Stimulated activated CD8-positive, alpha-beta memory T cell treated with anti-CD3 and anti-CD28 coated beads, Interleukin-7, amount 100 ng/mL, for 48 hours (primary cell): ENCODE measurements at regions not wholly inside any gene's neighbourhood (a gene's known extent, or its start where the extent isn't known, plus 50 kb on each side); places are given as distances from the start of the nearest gene placed in this dataset.
"Not testable (repeated sequence)": the region's sequence is repeated elsewhere in the genome, so short reads cannot be mapped to it uniquely, and the experiment has no call there.

Source experiments
- DNase-seq, 2 donors: peaks; one replicate each; pipeline ENCODE4 v3.0.0-alpha.2; 2020; ENCODE audit warnings: low read depth in 1 of 2; ENCODE audit errors: extremely low read depth in 1 of 2

DNA sequence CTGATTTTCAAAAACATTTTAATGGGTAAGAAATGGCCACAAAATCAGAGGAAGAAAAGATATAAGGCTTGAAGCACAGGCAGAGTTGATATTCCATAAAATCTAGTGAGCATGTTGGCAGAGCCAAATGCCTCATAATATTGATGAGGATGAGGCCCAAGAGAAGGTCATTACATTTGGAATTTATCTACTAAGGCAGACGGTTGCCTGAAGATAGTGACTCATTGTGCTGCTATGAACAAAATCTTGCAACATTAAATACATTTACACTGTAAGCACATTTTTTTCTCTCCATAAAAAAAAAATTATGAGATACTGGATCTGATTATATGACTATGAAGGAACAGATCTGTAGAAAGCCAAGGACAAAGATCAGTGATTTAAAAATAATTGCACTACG, 881.4 kb upstream of the CHORDC1 start:
- no peak for DNase-seq

DNA sequence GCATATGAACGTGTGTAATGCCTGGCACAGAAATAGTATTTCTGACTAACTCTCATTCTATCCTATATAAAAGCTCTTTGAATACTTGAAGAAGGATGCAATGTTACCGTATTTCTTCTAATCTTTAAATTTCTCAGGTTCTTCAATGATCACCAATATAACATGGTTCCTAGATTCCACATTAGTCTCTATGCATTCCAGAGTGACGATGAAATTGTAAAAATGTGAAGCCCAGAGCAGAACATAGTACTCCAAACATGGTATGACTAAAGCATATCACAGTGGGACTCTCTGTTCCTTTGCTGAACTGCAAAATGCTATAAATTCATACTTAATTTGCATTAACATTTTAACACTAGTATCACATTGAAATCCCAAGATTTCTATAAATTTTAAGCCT, 877.6 kb upstream of the CHORDC1 start:
- DNase-seq = no peak

DNA sequence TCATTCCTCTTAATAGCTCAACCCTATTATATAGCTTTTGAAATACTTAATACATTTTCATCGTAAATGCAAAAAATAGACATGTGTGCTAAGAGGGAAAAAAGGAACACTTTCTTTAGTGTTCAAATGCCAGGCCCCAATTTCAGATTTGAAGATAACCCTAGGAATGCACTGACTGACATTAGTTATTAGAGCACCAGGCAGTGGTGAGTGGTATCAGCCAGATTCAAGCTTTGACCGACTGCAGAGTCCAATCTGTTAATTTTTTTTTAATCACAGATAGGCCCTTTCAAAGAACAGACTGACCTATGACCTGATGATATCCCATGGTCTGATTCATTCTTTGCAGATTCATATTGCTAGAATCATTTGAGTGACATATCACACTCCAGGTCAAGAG, 874.2 kb upstream of the CHORDC1 start:
- DNase-seq = no peak

DNA sequence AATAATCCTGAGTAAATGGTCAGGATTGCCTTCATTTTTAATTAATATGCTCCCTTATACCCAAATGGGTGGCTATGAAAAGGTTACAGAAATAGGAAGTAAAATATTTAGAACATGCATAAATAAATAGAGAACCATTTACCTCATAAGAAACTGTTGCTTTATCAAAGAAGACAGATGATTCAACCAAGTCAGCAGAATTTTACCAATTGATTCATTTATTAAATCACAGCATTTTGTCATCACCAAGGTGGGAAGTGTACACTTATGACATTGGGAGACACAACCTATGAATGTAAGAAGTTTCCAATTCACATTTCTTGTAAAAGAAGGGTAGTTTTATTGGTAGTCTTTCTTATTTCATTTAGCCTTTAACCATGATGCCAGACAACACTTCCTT, 870.3 kb upstream of the CHORDC1 start:
- DNase-seq = no peak

DNA sequence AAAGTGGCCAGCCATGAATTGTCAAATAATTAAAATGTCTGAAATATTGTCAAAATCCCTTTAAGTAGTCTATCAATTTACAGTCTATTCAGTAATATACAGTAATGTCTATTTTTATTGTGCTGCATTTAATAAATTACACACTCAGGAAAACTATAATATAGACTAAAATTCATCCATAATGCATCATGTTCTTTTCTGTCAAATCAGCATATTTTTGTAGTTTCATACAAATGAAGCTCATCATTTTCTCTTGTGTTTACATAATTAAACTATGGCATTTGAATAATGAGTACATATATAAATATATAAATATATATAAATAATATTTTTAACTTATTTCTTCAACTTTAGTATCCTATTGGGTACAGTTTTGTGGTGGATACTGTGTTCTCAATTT, 868.7 kb upstream of the CHORDC1 start:
- no peak for DNase-seq

DNA sequence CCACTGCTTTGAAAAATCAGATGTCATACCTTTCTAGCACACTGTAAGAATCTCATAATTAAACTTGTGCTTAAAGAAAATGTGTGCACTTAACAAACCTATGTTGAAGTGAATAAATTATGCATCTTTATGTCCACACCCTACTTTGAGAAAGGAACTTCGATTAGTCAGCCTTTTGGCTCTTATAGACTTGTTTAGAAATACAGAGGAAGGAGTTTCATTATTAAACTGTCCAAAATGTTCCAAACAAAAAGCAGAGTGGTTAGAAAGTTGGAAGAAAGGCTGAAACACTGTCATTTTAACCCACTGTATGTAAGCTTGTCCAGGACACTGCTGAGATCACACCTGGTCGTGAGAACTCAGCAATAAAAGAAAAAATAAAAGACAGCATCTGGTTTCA, 863.2 kb upstream of the CHORDC1 start:
- DNase-seq = no peak

DNA sequence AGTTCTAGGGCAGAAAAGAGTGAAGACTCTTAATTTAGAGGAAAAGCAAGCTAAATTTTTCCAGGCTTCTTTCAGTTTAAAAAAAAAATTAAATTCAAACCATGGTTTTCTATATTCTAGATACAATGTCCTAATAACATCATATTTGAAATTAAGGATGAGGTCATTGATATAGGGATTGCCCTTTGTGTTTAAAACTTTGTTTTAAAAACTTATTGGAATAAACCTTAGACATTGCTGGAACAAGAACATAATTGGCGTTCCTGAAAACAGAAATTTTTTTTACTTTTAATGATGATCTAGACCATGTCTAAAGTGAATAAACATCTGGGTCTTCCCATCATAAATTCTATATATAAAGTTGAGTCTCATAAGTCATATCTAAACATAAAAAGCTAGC, 859.4 kb upstream of the CHORDC1 start:
- DNase-seq = no peak

DNA sequence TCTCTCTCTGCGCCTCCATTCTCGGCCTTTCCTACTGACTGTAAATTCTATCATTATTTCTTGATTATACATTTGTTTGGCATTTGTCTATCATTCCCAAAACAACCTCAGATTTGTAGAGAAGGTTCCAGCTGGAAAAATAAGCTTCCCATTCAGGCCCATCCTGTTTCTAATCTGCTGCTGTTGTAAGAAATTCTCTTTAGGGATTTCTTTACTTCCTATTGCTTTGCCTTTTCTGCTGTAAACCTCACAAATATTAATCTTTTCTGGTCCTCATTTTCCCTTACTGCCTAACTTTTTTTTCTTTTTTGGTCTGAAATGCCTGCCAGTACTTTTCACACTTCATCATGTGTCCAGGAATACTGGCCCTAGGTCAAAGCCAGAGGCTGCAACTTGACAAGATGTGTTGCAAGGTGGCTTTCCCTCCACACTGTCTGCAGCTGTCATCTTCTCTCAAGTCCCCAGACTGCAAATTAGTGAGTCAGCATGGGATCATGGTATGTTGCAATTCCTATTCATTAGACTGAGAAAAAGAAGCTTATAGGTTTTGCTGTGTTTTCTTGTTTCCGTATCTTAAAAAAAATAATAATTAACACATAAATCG, 858.7 kb upstream of the CHORDC1 start:
- no peak for DNase-seq

DNA sequence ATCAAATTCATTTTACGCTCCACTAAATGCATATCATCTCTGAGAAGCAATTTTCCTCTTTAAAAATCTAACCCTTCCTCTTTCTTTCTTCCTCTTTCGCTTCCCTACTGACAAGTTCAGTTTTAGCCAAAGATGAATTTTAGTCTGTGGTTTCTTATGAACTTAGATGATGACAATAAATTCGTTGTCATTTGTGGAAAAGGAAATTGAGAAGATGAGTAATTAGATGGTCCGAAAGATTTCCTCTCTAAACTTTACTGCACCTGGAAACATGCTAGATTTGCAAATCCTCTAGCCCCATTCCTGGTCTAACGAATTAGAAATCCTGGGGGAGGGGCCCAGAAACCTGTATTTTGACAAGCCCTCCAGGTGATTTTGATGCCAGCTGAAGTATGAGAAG, 855.4 kb upstream of the CHORDC1 start:
- DNase-seq = no peak

DNA sequence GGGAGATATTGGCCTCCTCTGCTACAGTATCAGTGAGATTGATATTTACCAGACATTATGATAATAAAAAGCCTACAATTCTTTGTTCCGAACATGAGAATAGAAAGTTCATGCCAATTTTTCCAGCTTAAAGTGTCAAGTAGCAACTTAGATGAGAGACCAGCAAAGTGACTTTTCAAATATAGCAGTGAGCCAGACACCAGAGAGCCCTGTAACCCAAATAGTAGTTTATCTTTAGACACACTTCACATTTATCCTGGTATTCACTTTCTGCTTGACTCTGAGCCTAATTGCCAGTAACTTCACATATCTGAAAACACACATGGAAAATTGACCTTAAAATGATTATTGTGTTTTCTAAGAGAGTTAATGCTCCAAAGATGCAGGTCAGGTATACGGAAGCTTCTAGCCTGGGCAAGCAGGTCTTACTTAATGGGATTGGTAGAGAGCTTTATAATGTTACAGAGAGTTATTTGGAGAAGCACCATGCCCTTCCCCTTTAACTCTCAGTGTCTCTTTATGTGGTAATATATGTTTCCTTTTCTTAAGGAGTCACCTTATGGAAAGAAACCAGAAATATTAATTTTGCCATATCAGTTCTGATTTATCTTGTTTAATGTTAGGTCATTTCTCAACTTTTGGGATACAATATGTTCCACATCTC, 852.3 kb upstream of the CHORDC1 start:
- DNase-seq = no peak

DNA sequence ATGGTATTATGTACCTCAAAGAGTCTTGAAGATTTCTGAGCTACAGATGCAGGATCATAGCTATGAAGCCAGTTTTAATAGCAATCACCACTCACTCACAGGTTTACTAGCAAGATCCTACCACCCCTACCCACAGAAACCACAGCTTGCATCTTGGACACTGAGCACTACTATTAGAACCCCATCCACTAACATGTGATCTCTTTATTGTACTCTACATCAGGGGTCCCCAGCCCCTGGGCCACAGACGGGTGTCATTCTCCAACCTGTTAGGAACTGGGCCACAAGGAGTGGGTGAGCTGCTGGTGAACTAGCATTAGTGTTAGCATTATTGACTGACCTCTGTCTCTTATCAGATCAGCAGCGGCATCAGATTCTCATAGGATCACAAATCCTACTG, 844.8 kb upstream of the CHORDC1 start:
- DNase-seq = no peak

DNA sequence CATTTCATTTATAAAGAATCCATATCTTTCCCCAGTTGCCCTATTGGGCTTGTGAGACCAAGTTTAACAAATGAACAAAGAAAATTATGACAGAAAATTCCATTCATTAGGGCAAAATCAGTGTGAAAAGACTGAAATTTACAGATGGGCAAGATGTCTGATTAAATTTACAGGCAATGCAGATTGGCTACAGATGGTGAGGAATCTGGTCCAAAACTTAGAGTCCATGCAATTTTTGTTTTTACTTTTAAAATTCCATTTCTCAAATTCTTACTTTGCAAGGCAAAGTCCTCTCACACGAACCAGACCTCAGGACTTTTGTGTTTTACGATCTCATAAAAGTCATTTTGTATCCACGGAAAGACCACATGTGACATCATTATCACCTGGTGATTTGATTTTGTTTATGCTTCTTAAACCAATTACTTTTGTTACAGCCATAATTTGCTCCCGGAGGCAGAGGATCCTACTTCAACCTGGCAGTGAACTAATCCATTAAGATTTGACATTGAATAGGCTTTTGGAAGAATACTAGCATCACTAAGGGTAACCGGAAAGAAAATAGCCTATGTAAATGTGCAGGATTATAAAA, 843.7 kb upstream of the CHORDC1 start:
- DNase-seq = no peak

DNA sequence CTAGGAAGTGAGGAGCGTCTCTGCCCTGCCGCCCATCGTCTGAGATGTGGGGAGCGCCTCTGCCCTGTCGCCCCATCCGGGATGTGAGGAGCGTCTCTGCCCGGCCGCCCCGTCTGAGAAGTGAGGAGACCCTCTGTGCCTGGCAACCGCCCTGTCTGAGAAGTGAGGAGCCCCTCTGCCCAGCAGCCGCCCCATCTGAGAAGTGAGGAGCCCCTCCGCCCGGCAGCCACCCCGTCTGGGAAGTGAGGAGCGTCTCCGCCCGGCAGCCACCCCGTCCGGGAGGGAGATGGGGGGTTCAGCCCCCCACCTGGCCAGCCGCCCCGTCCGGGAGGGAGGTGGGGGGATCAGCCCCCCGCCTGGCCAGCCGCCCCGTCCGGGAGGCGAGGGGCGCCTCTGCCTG, 840.5 kb upstream of the CHORDC1 start:
- DNase-seq = not testable (repeated sequence)

DNA sequence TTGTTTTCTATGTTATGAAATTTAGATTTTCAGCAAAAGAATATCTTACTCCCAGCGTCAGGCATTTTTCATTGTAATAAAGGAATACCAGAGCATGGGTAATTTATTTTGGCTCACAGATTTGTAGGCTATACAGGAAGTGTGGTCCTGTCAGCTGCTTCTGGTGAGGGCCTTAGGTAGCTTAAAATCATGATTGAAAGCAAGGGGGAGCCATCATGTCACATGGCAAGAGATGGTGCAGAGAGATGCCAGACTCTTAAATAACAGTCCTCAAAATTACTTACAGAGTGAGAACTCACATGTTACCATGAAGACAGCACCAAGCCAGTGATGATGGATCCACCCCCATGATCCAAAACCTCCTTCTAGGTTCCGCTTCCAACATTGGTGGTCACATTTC, 825.0 kb upstream of the CHORDC1 start:
- DNase-seq = no peak

DNA sequence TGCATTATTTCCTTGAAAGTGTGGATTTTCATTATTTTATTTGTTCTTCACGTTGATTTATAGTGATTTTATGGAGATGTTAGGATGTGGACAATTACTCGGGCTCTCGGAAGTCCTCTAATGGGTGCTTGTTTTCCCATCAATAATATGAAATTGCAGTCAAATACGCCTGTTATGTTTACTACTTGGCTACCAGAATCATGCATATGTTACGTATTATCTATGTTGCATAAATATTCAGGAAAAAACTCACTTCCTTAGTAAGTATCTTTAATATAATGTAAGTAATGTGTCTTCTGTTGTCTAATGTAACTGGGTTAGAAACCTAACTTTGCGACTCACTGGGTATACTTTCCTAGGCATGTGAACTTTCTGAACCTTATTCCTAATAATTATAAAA, 823.4 kb upstream of the CHORDC1 start:
- DNase-seq = no peak

DNA sequence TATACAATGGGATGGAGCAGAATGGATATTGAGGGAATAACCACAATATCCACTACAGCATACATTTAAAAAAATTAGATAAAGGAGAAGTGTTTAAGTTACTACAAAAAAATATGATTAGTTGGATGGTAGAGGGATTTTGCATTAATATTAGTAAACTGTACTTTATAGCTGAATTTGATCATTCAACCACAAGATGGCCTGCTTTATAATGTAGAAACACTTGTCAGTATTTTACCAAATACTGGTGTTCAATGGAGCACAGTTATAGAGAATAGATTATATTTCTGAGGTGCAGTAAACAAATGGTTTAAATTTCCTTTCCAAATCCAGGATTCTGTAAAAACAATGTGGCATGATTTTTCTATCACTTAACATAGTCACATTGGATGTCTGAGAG, 818.8 kb upstream of the CHORDC1 start:
- no peak for DNase-seq

DNA sequence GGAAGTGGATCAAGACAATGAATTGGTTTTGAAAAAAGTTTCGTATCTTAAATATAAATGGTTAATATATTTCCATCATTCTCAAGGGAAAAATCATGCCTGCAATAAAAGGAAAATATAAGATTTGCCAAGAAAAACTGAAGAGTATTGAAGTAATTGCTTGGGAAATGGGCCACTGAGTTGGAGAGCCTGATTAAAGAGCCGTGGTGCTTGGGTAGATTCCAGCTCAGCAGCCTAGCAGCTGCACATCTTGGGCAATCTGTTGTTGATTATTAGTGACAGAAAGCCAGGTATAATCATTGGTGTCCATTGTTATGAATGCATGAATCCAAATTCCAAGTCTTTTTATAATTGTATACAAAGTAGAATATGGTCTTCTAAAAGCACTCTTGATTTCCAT, 800.9 kb upstream of the CHORDC1 start:
- DNase-seq = no peak

DNA sequence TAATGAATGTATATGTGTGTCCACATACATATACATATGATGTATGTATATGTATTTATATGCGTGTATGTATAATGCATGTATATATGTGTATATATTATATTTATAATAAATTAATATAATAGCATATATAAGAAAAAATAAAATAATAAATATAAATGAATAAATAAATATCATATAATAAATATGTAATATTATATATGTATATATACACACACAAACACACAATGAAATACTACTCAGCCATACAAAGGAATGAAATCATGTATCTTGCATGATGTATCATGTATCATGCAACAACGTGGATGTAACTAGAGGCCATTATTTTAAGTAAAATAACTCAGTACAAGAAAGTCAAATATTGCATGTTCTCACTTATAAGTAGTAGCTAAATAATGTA, 788.7 kb upstream of the CHORDC1 start:
- no peak for DNase-seq

DNA sequence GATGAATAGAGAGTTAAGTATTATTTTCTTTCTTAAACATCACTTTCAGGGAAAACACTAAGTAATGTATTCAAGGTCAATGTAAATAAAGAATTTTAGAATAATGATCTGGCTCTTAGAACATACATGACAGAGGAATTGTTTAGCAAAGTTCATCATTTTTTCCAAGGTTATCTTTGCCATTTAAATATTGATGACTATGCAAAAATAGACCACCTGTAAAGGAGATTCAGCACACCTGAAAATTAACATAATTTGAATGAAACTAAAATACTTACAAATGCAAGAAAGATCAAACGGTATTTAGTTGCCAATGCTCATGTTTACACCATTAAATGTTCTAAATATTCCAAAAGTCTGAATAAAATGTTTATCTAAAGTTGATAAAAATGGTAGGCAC, 782.6 kb upstream of the CHORDC1 start:
- DNase-seq = no peak

DNA sequence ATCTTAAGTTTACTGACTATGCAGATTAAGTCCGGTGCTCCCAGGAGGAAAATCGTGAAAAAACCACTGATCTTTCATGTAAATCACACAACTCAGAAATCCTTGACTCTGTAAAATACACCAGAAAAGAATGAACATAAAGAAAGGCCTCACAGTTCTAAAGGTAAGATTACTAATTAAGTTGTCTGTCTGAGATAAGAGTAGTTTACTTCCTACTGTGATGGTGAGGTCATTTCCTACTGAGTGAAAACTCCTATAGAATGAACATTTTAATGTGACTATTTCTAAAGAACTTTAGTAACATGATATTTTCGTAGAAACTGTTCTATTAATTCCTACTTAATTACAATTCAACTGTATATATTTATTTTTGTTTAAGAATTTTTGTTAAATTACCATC, 774.4 kb upstream of the CHORDC1 start:
- no peak for DNase-seq

DNA sequence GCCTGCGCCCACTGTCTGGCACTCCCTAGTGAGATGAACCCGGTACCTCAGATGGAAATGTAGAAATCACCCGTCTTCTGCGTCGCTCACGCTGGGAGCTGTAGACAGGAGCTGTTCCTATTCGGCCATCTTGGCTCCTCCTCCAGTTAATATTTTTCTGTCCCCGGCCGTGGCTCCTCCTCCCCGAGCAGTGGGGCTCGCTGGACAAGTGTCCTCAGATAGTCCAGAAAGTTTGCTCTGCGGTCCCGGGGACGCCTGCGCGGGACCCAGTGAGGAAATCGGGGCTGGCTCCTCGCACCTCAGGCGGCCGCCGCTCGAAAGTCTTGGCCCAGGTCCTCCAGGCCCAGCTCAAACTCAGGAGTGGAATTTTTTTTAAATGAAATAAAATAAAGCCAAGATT, 749.3 kb upstream of the CHORDC1 start:
- not testable (repeated sequence) for DNase-seq

DNA sequence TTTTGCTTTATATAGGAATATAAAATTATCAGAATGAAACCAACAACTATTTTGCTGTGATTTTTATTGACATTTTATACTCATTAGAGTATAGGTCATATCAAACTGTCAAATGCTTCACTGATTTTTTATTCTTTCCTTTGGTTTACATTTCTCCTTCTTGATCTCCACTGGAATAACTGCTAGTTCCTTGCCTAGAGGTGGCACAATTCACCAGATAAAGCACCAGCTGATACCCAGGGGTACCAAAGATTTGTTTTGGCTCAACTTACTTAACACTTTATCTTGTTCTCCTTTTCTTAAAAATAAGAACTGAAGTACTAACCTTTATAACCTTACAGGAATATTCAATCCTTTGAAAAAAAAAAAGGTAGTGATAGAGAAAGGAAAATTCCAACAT, 725.1 kb upstream of the CHORDC1 start:
- DNase-seq = no peak

DNA sequence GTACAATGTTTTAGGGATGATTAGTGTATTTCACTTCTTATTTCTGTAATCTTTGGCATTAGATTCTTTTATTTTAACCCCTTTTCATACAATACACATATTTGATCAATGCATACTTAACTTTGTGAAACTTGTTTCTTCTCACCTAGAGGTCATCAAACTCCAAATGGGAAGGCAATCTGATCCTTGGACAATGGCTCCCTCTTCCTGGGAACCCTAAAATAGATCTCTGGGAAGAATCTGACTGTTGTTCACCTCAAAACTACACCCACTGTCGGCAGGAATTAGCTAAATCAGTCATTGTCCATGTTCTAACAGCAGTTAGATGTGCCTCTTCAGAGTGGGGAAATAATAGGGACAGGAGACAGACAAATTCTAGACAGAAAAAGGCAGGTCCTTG, 707.4 kb upstream of the CHORDC1 start:
- no peak for DNase-seq
